SK-N-SH (cell line): ENCODE measurements at regions not wholly inside any gene's neighbourhood (a gene's known extent, or its start where the extent isn't known, plus 50 kb on each side); places are given as distances from the start of the nearest gene placed in this dataset.

Source experiments
- CTCF ChIA-PET: fragments of 300-600, 350-600 bp; formaldehyde crosslinking; extraction: SDS; loops from one replicate; lab custom pipeline; 2021; lab: Yijun Ruan, JAX
- POLR2A ChIA-PET: fragments of 350-600 bp; sonication (Branson Sonifier 250); formaldehyde crosslinking; extraction: SDS; loops from one replicate; lab custom pipeline; 2020; ENCODE audit warnings: antibody characterized with exemption, inconsistent platforms; lab: Yijun Ruan, JAX
- DNase-seq: peaks from one replicate; pipeline ENCODE4 v3.0.0; 2012
- H2AFZ ChIP-seq: fragments of 200-600 bp; sonication (generic); 2 replicates; pipeline ENCODE4 v1.8.1; 2016; ENCODE audit warnings: antibody characterized with exemption, mild to moderate bottlenecking, low read depth
- H3F3A ChIP-seq: fragments of 200-600 bp; sonication (generic); replicated peaks from 2 replicates; pipeline ENCODE3; 2016; ENCODE audit warnings: antibody characterized with exemption, mild to moderate bottlenecking; ENCODE audit not compliant: insufficient read depth
- H3K27ac ChIP-seq, 2 experiments: fragments of 200-500 bp in 1 of 2; fragments of 200-600 bp in 1 of 2; sonication (Bioruptor generic) in 1 of 2; sonication (generic), shearing (Covaris generic) in 1 of 2; 2 replicates each; pipeline versions ENCODE4 v1.5.1 to v1.6.1; 2014 to 2016; ENCODE audit warnings: low read depth in 2 of 2, inconsistent platforms in 1 of 2, low read length in 1 of 2, mild to moderate bottlenecking in 1 of 2, mixed read lengths in 1 of 2
- H3K27me3 ChIP-seq: fragments of 200-600 bp; sonication (generic), shearing (Covaris generic); 2 replicates; pipeline ENCODE4 v1.6.1; 2016; ENCODE audit warnings: mixed run types; ENCODE audit not compliant: insufficient read depth
- H3K36me3 ChIP-seq, 2 experiments: fragments of 200-500 bp in 1 of 2; fragments of 200-600 bp in 1 of 2; sonication (Bioruptor generic) in 1 of 2; sonication (generic) in 1 of 2; replicated peaks in 1 of 2; 2 replicates each; pipeline versions ENCODE3 to v1.5.1; 2014 to 2016; ENCODE audit warnings: low read length in 1 of 2, mild to moderate bottlenecking in 1 of 2; ENCODE audit not compliant: insufficient read depth in 2 of 2, control insufficient read depth in 1 of 2
- H3K4me1 ChIP-seq, 2 experiments: fragments of 200-500 bp in 1 of 2; fragments of 200-600 bp in 1 of 2; sonication (Bioruptor generic) in 1 of 2; sonication (generic), shearing (Covaris generic) in 1 of 2; 2 replicates each; pipeline versions ENCODE4 v1.5.1 to v1.6.1; 2014 to 2016; ENCODE audit warnings: low read depth in 1 of 2, low read length in 1 of 2, mixed run types in 1 of 2; ENCODE audit not compliant: insufficient read depth in 2 of 2, control insufficient read depth in 1 of 2
- H3K4me2 ChIP-seq: fragments of 200-600 bp; sonication (generic), shearing (Covaris generic); 2 replicates; pipeline ENCODE4 v1.6.1; 2017; ENCODE audit warnings: mixed run types
- H3K4me3 ChIP-seq, 2 experiments: fragments of 200-500 bp in 1 of 2; fragments of 200-600 bp in 1 of 2; sonication (Bioruptor generic) in 1 of 2; sonication (generic), shearing (Covaris generic) in 1 of 2; 2 replicates each; pipeline versions ENCODE4 v1.5.1 to v1.8.1; 2014 to 2016; ENCODE audit warnings: low read depth in 2 of 2, inconsistent platforms in 1 of 2, low read length in 1 of 2, mild to moderate bottlenecking in 1 of 2, mixed read lengths in 1 of 2, moderate library complexity in 1 of 2
- H3K79me2 ChIP-seq: fragments of 200-600 bp; sonication (generic); 2 replicates; pipeline ENCODE4 v1.8.1; 2017; ENCODE audit warnings: mild to moderate bottlenecking; ENCODE audit not compliant: insufficient read depth
- H3K9ac ChIP-seq: fragments of 200-600 bp; sonication (generic); 2 replicates; pipeline ENCODE4 v1.6.1; 2017; ENCODE audit warnings: mixed run types
- H3K9me2 ChIP-seq: fragments of 200-600 bp; sonication (generic); 2 replicates; pipeline ENCODE4 v1.6.1; 2017; ENCODE audit warnings: mixed run types
- H3K9me3 ChIP-seq: fragments of 200-600 bp; sonication (generic); 2 replicates; pipeline ENCODE4 v1.6.1; 2017; ENCODE audit warnings: mixed run types, mild to moderate bottlenecking, moderate library complexity
- H4K20me1 ChIP-seq: fragments of 200-600 bp; sonication (generic); 2 replicates; pipeline ENCODE4 v1.6.1; 2017; ENCODE audit warnings: mild to moderate bottlenecking, mixed run types; ENCODE audit not compliant: insufficient read depth
- CHD2 ChIP-seq: fragments of 150-350 bp; IDR thresholded peaks from 2 replicates; pipeline ENCODE4 v1.6.1; 2018; ENCODE audit warnings: low read length; ENCODE audit not compliant: partially characterized antibody
- CTCF ChIP-seq: fragments of 200-600 bp; sonication (generic); IDR thresholded peaks from 2 replicates; pipeline ENCODE4 v1.6.1; 2017; ENCODE audit warnings: antibody characterized with exemption, mild to moderate bottlenecking, moderate library complexity
- EP300 ChIP-seq, 2 experiments: IDR thresholded peaks; 2 replicates each; pipeline versions ENCODE4 v1.4.0 to v1.6.1; 2012; ENCODE audit warnings: borderline replicate concordance in 1 of 2, low read depth in 1 of 2, low read length in 1 of 2
- FOSL2 ChIP-seq: IDR thresholded peaks from 2 replicates; pipeline ENCODE4 v1.4.0; 2012; ENCODE audit warnings: low read depth, mild to moderate bottlenecking, moderate library complexity, borderline replicate concordance
- FOXM1 ChIP-seq: IDR thresholded peaks from 2 replicates; pipeline ENCODE4 v1.4.0; 2012; ENCODE audit warnings: low read depth, mild to moderate bottlenecking
- IRF3 ChIP-seq: fragments of 150-350 bp; IDR thresholded peaks from 2 replicates; pipeline ENCODE4 v1.6.1; 2016; ENCODE audit warnings: mild to moderate bottlenecking, low read depth, low read length
- JUND ChIP-seq: IDR thresholded peaks from 2 replicates; pipeline ENCODE4 v1.4.0; 2012
- MXI1 ChIP-seq: IDR thresholded peaks from 2 replicates; pipeline ENCODE4 v1.6.1; 2012; ENCODE audit warnings: mild to moderate bottlenecking, low read depth, low read length, improper control_type of control experiment
- NFIC ChIP-seq: IDR thresholded peaks from 2 replicates; pipeline ENCODE4 v1.4.0; 2012; ENCODE audit warnings: borderline replicate concordance
- RAD21 ChIP-seq: IDR thresholded peaks from 2 replicates; pipeline ENCODE4 v1.6.1; 2012; ENCODE audit warnings: mild to moderate bottlenecking, low read length
- RXRA ChIP-seq: IDR thresholded peaks from 2 replicates; pipeline ENCODE4 v1.4.0; 2012; ENCODE audit warnings: low read depth, mild to moderate bottlenecking, borderline replicate concordance
- SMC3 ChIP-seq: IDR thresholded peaks from 2 replicates; pipeline ENCODE4 v1.6.1; 2012; ENCODE audit warnings: low read depth, low read length, improper control_type of control experiment
- TAF1 ChIP-seq: IDR thresholded peaks from 2 replicates; pipeline ENCODE4 v1.6.1; 2012; ENCODE audit warnings: low read depth, mild to moderate bottlenecking, low read length, moderate library complexity, borderline replicate concordance
- TCF12 ChIP-seq: IDR thresholded peaks from 2 replicates; pipeline ENCODE4 v1.4.0; 2012
- USF1 ChIP-seq: IDR thresholded peaks from 2 replicates; pipeline ENCODE4 v1.4.0; 2012; ENCODE audit warnings: low read depth, borderline replicate concordance
- YY1 ChIP-seq: IDR thresholded peaks from 2 replicates; pipeline ENCODE4 v1.4.0; 2012; ENCODE audit warnings: low read depth, mild to moderate bottlenecking
- ZBTB33 ChIP-seq: IDR thresholded peaks from 2 replicates; pipeline ENCODE4 v1.4.0; 2012; ENCODE audit warnings: low read depth, borderline replicate concordance
- WGBS: methylation state at CpG from one replicate; pipeline ENCODE4 v1.1.6; 2017; ENCODE audit warnings: low lambda C conversion rate; 5-methylcytosine and 5-hydroxymethylcytosine counted together

GRCh38 chr2:123085484-123085883 lies 939.6 kb upstream of the CNTNAP5 start:
- Histone ChIP-seq H3K4me2 (no peak overlapping the region), H3K9me2 (no peaks in the 10 kb centered on the region), H2AFZ (no peak overlapping the region), H4K20me1 (no peaks in the 10 kb centered on the region), H3K27ac (no peak overlapping the region), H3K9ac (no peak overlapping the region), H3K36me3 (no peaks in the 10 kb centered on the region), H3K9me3 (no peaks in the 10 kb centered on the region), H3K27me3 (no peaks in the 10 kb centered on the region), H3K4me1 (no peaks in the 10 kb centered on the region), H3K4me3 (no peak overlapping the region), H3F3A (no peaks in the 10 kb centered on the region), H3K79me2 (no peaks in the 10 kb centered on the region)
- 3% methylated on average over 1 of the region's 1 CpG for WGBS
- POLR2A ChIA-PET, result no interaction called here
- CTCF ChIA-PET, result no interaction called here
- TF ChIP-seq FOSL2 (no peak), TAF1 (no peak), JUND (no peak), EP300 (IDR thresholded peaks at IDR 0.05; ENCODE audit: borderline replicate concordance in 1 of 2, low read depth in 1 of 2, low read length in 1 of 2) (no peak), USF1 (no peak), NFIC (no peak), MXI1 (no peak), RXRA (no peak)
- no peak for DNase-seq

- ChIA-PET POLR2A (no interaction called here), CTCF (interaction anchor here (0.9 kb wide), 1 partner anchor 11 kb away, joined by 5 read pairs; no protein-coding TSS in a partner anchor)
- Histone ChIP-seq H3K9me2 (no peaks in the 10 kb centered on the region), H3K4me1 (no peaks in the 10 kb centered on the region), H2AFZ (no peak overlapping the region), H3K27me3 (no peaks in the 10 kb centered on the region), H3K4me2 (no peak overlapping the region), H3K79me2 (no peaks in the 10 kb centered on the region), H3K27ac (no peak overlapping the region), H3F3A (no peaks in the 10 kb centered on the region), H3K36me3 (no peaks in the 10 kb centered on the region), H3K9ac (no peak overlapping the region), H3K4me3 (no peak overlapping the region), H4K20me1 (no peaks in the 10 kb centered on the region), H3K9me3 (no peaks in the 10 kb centered on the region)
- no peak for DNase-seq
- no peak for TF ChIP-seq TCF12
- 17% methylated on average over 6 of the region's 6 CpGs for WGBS
Observed at GRCh38 chr2:123086613-123087385, 938.3 kb upstream of the CNTNAP5 start.

GRCh38 chr2:123091471-123091870 lies 933.6 kb upstream of the CNTNAP5 start:
- CTCF ChIA-PET, result no interaction called here
- 56% methylated on average over 2 of the region's 2 CpGs for WGBS
- Histone ChIP-seq H3K27ac (no peak overlapping the region), H3K4me3 (no peak overlapping the region), H3K4me2 (no peak overlapping the region), H4K20me1 (no peaks in the 10 kb centered on the region), H3K79me2 (no peaks in the 10 kb centered on the region), H3F3A (no peaks in the 10 kb centered on the region), H3K27me3 (no peaks in the 10 kb centered on the region), H3K36me3 (no peaks in the 10 kb centered on the region), H3K4me1 (no peaks in the 10 kb centered on the region), H2AFZ (no peak overlapping the region), H3K9ac (no peak overlapping the region), H3K9me3 (no peaks in the 10 kb centered on the region), H3K9me2 (no peaks in the 10 kb centered on the region)
- POLR2A ChIA-PET, result no interaction called here
- no peak for DNase-seq
- TF ChIP-seq SMC3 (no peak), ZBTB33 (no peak), CTCF (no peak), CHD2 (no peak), RAD21 (no peak), YY1 (no peak), TAF1 (no peak), TCF12 (no peak), EP300 (IDR thresholded peaks at IDR 0.05; ENCODE audit: borderline replicate concordance in 1 of 2, low read depth in 1 of 2, low read length in 1 of 2) (no peak), IRF3 (no peak), JUND (no peak), FOXM1 (no peak)
